ENCODE measurements at regions not wholly inside any gene's neighbourhood (a gene's known extent, or its start where the extent isn't known, plus 50 kb on each side); places are given as distances from the start of the nearest gene placed in this dataset.

GRCh38 chr7:156119771-156120170, 307.5 kb upstream of the SHH start:
- TF ChIP-seq CTCF (IDR thresholded peaks at IDR 0.05; ENCODE audit: poor library complexity), result no peak
- no peak for TF ChIP-seq EZH2 (IDR thresholded peaks at IDR 0.05; ENCODE audit: borderline replicate concordance)

All from hepatocyte (in vitro differentiated cells).